KBM-7 (cell line): ENCODE measurements at regions not wholly inside any gene's neighbourhood (a gene's known extent, or its start where the extent isn't known, plus 50 kb on each side); places are given as distances from the start of the nearest gene placed in this dataset.
A peak's percentile ranks its signal among the peaks of the same experiment; 100 is the strongest.

Source experiments
- DNase-seq: peaks from one replicate; pipeline ENCODE4 v3.0.0-alpha.2; 2015
- in situ Hi-C: fragments of 300-500 bp; cut with MboI; formaldehyde crosslinking; loops from 2 replicates; pipeline ENCODE4 v1.14.3; 2020; ENCODE audit warnings: low sequenced_read_pairs, low pct_unique_long_range_greater_than_20kb, mixed read lengths

DNA sequence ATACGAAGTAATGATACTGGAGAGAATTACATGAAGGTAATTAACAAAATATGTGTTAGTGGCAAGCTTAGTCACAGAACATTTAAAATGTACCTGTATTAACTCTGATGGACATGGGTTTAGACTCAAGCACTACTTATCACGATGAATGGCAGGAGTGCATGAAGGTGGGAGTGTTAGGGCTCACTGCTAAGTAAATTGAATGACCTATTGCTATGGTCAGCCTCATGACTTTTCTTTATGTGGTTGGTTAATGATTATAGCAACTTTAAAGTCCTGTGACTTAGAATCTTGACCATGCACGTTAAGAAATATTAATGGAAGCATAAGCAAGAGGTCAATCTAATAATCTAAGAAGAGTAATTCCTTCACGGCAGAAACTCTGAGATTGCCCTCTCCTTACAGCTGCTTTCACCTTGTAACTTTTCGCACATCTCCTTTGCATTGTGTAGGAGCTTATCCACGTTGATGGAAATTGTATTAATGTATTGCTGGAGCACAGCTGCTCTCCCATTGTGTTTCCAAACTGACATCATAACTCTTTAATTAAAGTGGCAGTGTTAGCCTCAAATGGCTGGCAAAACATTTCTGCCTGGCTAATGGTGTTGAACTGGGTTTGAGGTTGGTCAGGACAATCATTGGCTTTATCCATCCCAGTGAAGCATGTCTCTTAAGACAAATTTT, 114.5 kb downstream of the RXFP2 start:
- in situ Hi-C loops, result no loop called here
- no peak for DNase-seq

- in situ Hi-C loops, result no loop called here
- DNase-seq, result no peak
Measured at GRCh38 chr13:31859571-31859970, 120.2 kb downstream of the RXFP2 start.

- in situ Hi-C loops, result no loop called here
- no peak for DNase-seq
Measured at GRCh38 chr13:31860002-31860401, 120.7 kb downstream of the RXFP2 start.

- in situ Hi-C loops, result no loop called here
- DNase-seq, result peak; percentile 42
Measured at GRCh38 chr13:31862828-31863227, 123.5 kb downstream of the RXFP2 start.

DNA sequence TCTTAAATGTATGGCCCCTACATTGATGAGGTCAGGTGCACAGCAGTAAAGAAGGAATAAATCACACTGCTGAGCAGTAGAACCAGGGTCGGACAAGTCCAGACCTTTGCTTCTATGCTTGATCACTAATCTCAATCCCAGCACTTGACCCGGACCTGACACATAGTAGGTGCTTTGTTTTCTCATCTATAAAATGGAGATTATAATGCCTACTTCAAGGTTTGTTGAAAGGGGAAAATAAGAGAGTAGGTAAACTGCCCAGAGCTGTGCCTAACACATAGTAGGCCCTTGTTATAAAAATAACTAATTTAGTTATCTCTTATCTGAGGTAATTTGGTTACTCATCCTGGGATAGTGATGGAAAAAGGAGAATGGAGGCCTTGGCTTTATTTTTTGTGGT, 125.0 kb downstream of the RXFP2 start:
- DNase-seq, result no peak
- in situ Hi-C loops, result no loop called here

GRCh38 chr13:31866099-31866498, 126.8 kb downstream of the RXFP2 start:
- no peak for DNase-seq
- in situ Hi-C loops, result no loop called here

GRCh38 chr13:31867709-31868108, 128.4 kb downstream of the RXFP2 start:
- DNase-seq, result no peak
- in situ Hi-C loops, result no loop called here

DNA sequence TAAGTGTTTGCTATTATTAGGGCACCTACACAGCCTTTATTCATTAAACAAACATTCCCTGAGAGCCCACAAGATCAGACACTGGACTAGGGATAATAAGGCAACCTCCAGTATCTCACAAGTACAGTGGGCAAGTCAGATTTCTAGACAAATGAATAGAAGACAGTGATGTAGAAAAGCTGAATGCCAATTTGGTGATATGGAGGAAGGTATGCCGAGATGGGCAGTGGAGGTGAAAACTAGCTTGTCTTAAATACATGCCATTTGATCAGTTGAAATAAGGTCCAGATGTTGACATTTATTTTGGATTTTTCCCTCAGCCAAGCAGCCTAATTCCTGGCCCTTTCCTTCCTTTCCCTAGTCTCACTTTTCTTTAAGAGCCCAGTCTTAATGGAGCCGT, 130.3 kb downstream of the RXFP2 start:
- in situ Hi-C loops, result no loop called here
- DNase-seq, result no peak

GRCh38 chr13:31870511-31870910, 131.2 kb downstream of the RXFP2 start:
- in situ Hi-C loops, result no loop called here
- no peak for DNase-seq

GRCh38 chr13:31873145-31873544, 133.8 kb downstream of the RXFP2 start:
- in situ Hi-C loops, result no loop called here
- no peak for DNase-seq

DNA sequence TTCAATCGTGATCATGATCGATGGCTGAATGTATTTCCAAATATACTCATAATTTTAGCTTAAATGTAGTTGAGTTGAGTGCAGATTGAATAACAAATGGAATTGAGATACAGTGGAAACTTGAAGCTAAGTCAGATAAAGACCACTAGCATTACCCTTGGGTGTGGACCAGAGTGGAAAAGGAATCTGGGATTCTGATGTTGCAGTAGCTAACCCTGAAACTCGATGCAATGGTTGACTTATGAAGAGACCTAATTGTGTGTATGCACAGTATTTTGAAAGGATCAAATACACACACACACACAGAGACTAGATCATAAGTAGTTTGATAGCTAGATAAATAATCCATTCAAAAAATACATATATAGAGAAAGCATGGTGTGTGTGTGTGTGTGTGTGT, 135.8 kb downstream of the RXFP2 start:
- no peak for DNase-seq
- in situ Hi-C loops, result no loop called here

GRCh38 chr13:31878052-31878451, 138.7 kb downstream of the RXFP2 start:
- DNase-seq, result no peak
- in situ Hi-C loops, result no loop called here

- DNase-seq, result no peak
- in situ Hi-C loops, result no loop called here
Measured at GRCh38 chr13:31878495-31878894, 139.2 kb downstream of the RXFP2 start.

- DNase-seq, result no peak
- in situ Hi-C loops, result no loop called here
Measured at GRCh38 chr13:31878955-31879354, 139.6 kb downstream of the RXFP2 start.

DNA sequence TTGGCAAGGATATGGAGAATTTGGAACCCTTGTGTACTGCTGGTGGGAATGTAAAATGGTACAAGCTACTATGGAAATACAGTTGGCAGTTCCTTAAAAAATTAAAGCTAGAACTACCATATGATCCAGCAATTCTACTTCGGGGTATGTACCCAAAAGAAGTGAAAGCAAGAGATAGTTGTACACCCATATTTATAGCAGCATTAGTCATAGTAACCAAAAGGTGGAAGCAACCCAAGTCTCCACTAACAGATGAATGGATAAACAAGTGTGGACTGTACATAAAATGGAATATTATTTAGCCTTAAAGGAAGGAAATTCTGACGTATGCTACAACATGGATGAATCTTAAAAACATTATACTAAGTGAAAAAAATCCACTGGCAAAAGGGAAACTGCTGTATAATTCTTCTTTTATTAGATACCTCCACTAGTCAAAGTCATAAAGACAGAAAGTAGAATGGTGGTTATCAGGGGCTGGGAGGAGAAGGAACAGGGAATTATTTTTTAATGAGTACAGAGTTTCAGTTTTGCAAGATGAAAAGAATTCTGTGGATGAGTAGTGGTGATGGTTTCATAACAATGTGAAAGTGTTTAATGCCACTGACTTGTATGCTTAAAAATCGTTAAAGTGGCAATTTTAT, 141.6 kb downstream of the RXFP2 start:
- in situ Hi-C loops, result no loop called here

GRCh38 chr13:31881495-31881882, 142.2 kb downstream of the RXFP2 start:
- in situ Hi-C loops, result no loop called here
- DNase-seq, result no peak

More for the DNA sequence above, 141.6 kb downstream of the RXFP2 start:
- DNase-seq, result no peak

DNA sequence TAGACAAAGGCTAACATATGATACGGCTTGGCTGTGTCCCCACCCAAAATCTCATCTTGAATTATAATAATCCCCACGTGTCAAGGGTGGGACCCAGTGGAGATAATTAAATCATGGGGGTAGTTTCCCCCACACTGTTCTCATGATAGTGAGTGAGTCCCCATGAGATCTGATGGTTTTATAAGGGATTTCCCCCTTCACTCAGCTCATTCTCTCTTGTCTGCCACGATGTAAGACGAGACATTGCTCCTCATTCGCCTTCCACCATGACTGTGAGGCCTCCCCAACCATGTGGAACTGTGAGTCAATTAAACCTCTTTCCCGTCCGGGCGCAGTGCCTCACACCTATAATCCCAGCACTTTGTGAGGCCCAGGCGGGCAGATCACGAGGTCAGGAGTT, 143.5 kb downstream of the RXFP2 start:
- in situ Hi-C loops, result no loop called here
- no peak for DNase-seq

DNA sequence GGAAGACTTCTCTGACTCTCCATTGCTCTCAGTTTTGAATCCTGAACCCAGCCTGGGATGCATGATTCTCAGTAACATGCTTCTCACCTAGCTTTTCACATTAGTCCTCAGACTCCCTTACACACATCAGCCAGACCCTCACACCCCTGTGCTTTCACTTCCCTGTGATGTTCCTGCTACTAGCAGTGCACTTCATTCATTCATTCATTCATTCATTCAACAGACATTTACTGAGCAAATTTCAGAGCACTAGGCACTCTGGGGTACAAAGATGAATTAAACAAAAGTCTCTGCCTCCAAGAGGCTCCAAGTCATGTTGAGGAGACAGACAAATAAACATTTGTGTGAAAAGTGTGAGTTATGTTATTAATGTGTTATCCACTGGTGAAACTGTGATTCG, 145.2 kb downstream of the RXFP2 start:
- DNase-seq, result no peak
- in situ Hi-C loops, result no loop called here

DNA sequence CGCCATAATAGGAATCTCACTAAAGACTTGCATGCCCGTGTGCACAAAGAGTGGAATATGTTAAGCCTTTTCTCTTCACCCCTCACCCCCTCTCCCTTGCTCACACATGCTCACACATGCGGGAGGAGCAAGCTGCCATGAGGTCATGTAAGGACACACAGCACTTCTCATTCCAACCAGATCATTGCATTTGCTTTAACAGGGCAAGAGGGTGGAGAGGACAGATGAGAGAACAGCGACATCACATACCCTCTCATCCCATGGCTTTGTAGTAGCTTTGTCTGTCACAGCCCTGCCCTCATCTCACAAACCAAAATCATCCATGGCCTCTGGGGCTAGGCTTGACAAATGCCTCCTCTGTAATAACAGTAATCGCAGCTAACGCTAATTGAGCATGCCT, 145.6 kb upstream of the FRY start:
- peak; percentile 61 for DNase-seq
- in situ Hi-C loops, result no loop called here

- no peak for DNase-seq
- in situ Hi-C loops, result no loop called here
Measured at GRCh38 chr13:31887286-31887685, 144.3 kb upstream of the FRY start.

DNA sequence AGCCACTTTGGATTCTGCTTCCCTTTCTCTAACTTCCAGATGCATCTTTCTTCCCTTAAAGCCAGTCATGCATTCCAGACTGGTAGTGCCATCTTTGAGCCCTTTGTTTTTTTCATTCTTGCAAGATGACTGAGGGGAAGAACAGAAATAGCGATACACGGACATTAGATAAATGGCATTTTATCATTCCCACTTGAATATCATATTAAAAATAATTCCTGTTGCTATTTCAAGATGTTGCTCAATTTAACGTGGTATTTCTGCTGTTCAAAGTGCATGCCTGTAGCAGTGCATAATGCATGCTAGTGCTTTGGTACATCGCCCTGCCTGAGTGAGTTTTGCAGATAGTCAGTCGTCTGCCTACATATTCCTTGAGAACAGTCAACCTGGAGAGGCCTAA, 140.6 kb upstream of the FRY start:
- DNase-seq, result no peak
- in situ Hi-C loops, result no loop called here
